RPMI8226 (cell line): ENCODE measurements at regions not wholly inside any gene's neighbourhood (a gene's known extent, or its start where the extent isn't known, plus 50 kb on each side); places are given as distances from the start of the nearest gene placed in this dataset.

Experiments used
- DNase-seq: peaks from one replicate; pipeline ENCODE4 v3.0.0-alpha.2; 2015

DNA sequence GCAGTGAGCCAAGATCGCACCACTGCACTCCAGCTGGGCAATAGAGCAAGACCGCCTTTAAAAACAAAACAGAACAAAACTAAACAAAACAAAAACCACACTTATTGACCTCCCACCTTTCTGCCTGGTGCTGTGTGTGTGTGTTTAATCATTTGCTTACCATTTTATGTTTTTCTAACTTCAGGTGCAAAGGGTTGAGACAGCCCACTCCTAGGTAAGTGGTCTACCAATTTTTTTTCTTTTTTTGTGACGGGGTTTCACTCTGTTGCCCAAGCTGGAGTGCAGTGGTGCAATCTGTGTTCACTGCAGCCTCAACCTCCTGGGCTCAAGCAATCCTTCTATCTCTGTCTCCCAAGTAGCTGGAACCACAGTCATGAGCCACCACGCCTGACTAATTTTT lies 65.8 kb downstream of the SALL1 start:
- no peak for DNase-seq

DNA sequence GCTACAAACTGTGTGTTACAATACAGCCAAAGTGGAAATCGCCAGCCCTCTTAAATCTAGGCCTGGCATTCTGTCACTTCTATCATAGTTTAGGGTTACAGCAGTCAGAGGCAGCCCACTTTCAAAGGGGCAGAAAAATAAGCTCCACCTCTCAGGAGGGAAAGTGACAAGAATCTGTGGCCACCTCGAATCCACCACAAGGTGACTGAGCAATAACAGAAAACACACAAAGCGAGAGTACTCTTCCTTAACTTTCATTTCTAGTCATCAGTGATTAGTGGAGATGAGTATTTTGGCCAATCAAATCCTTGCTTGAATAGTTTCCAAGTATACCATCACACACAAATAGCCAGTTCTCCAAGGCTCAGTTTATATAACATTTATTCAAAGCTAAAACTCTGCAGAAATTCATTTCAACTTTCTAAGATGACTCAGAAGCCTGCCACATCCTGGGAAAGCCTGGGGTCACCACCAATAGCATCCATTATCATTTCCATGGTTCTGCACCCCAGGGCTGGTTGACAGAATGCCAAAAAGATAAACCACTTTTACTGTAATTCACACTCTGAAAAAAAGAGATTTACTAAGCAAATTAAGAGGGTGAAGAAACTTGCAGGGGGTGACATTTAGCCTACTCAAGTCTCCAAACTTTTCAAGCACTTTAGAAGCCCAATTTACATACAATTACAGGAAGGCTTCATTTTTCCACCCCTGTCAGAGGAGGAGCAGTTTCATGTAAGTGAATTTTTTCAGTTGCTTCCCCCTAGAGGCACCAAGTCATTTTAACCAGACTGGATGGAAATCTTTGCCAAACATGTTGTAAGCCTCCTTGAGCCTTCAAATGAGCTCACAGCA lies 66.8 kb downstream of the SALL1 start:
- DNase-seq = no peak

DNA sequence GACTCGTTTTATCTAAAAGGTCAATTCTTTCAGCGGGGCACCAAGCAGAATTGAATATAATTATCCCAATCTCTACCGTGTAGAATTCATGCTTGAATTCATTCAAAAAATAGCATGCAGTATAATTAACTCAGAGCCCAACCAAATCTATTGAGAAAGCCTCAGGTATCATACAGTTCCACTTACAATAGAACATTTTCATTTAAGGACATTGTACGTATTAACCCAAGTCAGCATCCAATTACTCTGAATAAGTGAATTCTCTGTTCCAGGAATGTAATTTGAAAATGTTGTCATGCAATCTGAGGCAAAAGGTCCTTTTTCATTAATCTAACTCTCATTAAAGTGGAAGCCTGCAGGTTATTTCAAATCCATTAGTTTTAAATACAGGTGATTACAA lies 78.5 kb downstream of the SALL1 start:
- DNase-seq = no peak

DNA sequence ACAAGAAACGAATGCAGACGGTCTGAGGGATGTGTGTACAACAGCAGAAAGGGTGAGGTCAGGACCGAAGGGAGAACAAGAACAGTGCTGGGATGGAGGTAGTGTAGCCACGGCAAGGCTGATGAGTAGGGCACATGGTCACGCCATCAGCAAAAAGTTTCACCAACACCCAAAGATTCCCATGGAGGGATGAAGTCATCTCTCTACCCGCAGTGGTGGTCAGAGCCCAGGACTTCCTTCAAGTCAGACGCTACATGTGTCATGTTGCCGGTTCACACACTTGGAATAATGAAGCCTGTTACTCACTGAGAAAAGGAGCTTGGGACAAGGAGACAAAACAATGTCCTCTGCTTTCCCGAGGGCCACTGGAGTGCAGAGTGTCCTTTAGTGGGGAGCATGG lies 79.7 kb downstream of the SALL1 start:
- no peak for DNase-seq

DNA sequence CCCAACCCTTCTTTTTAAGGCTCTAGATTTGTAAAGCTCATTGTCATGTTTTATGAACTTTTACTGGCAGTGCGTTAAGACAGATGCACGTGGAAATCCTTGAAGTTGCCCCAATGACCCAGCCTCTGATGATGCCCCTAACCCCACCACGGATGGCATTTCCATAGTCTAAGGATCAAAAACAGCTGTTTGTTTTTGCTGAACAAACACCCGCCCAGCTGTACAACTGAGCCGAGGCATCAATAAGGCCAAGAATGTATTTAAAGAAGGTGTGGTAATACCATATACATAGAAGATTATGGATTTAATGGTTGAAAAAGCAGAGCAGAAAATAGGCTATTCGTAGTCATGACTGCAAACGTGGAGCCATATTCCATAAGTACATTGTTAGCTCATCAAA lies 83.7 kb downstream of the SALL1 start:
- no peak for DNase-seq

DNA sequence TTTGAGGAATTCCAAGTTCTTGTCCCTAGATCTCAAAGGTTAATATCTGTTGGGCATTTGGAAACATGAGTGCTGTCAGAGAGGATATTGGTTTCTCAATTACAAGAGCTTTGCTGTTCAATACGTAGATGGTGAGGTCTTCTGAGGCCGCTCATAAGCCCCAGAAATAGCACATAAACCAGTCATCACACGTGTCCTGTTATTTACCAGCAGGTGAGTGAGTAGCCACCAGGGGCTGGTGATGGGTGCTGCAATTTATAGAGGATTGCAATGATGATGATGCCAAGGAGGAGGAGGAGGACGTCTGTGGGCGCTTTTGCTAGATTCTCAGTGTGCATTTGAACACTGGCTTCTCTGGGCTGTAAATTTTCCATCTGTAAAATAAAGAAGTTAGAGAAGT lies 89.0 kb downstream of the SALL1 start:
- peak; percentile 23 for DNase-seq

DNA sequence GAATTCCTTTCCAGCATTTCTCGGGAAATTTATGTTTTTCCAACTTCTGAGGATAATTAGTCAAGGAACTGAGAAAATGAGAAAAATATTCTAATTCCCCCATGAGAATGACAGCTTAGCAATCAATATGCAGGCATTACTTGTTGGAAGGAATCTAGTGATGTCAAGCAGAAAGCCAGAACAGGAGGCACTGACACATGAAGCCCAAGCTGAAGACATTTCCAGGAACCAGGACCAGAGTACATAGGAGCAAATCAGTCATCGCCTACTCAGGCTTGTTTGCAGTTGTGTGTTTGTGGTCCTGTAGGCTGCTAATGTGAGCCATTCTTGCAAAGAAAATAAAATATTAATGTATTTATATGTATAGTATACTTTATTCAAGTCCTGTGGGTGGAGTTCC lies 89.7 kb downstream of the SALL1 start:
- no peak for DNase-seq

DNA sequence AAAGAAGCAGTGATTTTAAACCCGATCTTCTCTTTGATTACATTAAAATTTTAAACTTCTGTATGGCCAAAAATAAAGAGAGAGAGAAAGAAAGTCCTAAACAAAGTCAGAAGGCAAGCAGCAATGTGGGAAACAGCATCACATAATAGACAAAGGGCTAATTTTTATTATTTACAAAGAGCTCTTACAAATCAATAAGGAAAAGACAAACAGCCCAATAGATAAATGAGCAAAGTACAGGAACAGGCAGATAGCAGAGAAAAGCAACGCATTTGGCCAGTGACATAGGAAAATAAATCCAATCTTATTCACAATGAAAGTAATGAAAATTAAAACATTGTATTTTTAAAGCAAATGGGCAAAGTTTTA lies 93.1 kb downstream of the SALL1 start:
- no peak for DNase-seq

DNA sequence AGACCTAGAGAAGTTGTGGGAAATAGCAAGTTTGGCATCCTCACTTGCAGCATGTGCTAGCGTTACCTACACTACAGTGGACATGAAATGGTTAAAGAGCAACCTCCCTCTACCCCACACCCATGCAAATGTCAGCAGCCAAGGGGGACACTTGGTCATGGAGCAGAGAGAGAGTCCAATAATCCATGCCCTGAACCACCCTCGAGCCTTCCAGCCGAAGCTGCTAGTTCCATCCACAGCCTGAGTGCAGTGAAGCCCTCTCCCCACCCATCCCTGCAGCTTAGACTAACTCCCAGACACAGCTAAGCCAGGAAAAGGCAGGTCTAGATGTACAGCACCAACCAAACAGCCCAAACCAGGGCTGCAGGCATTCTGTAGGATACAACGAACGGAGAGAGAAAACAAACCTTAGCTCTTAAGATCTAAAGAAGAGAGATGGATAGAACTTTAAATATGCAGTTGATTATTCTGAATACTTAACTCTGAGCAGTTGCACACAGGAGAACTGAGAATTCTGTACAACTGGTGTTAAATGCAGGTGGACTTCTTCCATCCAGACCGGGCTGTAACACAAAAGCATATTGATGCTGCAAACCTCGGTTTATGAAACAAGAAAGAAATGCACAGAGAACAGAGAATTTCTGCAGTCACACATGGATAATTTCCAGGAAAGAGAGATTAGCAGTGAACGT lies 93.8 kb downstream of the SALL1 start:
- no peak for DNase-seq

DNA sequence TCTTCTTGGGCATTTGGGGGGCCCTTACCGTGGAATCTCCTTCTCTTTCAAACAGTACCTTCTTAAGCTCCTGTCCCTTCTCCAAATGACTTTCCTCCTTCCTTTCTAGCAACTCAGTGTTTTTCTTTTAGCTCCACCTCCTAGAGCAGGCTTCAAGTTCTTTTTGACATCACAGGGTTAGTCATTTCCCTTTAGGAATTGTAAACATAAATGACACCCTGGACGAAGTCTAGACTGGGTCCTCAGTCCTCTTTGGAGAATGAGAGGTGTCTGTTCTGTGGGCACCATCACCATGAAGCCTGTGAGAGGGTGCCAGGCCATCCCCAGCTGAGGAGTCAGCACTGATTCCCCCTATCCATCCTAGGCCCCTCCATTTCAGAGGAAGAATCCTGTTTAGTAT lies 94.7 kb downstream of the SALL1 start:
- DNase-seq = no peak

DNA sequence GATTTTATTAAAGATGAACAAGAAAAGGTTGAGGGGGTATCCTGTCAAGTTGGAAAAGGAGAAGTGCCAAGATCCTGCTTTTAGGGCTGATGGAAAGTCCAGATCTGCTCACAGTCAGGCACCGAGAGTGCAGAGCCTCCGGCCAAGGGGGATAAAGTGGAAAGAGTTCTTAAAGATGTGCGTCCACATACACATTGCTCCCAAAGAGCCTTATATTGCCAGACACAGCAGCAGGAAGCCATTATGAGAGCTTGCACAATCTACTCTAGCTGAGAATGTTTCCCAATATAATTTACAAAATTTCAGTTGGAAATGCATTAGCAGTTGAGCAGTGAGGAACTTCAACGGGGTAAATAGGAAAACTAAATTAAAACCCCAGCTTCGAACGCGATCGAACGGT lies 95.6 kb downstream of the SALL1 start:
- no peak for DNase-seq

DNA sequence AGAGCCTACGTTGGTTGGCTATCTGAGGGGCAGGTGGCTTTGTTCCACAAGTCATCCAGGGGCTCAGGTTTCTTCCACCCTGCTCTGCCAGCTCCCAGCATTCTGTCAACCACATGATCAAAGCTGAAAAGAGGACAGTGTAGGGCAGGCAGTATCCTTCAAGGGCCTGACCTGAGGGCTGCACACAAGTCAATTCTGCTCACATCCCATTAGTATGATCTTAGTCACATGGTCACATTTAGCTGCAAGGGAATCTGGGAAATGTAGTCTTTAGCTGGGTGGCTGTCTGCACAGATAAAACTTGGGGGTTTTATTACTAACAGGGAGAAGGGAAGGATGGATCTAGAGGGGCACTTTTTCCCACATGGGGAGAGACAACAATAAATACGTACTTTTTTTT lies 97.3 kb downstream of the SALL1 start:
- DNase-seq = no peak

DNA sequence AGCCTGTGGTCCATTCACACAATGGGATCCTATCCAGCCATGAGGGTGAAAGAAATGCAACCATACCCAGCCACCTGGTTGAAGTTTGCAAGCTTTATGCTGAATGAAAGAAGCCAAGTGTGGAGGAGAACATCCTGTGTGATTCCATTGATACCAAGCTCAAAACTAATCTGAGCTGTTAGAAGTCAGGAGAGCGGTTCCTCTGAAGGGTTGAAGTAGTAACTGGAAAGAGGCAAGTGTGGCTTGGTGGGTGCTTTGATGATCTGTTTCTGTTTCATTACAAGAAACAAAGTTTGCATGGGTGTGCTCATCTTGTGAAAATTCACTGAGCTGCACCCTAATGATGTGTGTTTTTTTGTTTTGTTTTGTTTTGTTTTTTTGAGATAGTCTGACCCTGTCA lies 99.4 kb downstream of the SALL1 start:
- DNase-seq = no peak

DNA sequence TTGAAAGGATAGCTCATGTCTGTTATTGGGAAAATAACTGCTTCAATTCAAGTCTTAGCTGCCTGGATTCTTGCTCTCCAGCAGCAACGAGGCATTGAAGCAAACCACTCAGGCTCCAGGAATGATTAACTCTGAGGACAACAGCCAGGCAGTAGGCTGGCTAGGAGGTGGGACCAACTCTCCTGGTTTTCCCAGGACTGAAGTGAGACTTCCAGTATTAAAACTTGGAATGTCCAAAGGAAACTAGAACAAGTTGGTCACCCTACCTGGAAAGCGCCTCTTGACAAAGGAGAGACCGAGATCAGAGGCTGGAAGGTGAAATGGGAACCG lies 100.7 kb downstream of the SALL1 start:
- no peak for DNase-seq

DNA sequence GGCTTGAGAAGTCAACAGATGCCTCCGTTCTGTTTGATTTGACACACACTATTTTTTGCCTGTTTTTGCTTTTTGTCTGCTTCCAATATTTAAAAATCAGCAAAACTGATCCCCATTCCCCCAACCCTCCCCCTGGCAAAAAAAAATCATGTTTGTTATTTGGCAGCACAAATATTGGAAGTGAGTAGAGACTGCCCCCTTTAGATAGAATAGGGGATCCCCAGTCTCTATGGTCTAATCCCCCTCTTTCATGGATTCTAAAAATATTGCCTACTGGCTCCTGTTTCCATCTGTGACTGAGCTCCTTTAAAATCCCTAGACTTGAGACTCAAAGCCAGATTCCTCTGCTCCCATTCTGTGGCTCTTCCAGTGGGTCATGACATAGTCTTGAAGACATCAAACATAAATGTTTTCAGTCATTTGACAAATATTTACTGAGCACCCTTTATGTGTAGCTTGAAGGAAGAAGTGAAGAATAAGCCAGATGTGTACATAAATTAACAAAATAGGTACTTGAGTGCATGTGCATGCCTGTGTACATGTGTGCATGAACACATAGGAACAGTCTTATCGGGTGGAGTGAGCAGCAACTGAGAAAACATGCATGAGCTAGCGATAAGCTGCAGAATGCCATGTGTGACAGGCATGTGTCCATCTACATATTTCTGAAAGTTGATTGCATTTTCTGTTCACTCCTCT lies 101.2 kb downstream of the SALL1 start:
- no peak for DNase-seq

DNA sequence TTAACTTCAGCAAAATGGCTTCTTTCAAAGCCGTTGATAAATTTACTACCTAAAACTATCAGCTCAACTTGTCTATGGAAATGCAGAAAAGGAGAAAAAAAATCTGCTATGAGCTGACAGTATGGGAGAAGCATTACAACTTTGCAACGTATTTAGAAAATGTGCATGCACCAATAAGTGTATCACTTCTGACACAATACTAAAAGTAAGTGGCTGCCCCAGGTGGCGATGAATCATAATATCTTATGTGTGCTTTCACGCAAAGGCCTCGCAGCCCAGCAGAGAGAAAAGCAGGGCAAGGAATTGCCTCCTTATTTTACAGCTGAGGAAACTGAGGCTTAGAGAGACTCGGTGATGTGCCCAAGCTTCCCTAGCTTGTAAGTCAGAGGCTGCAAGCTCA lies 101.8 kb downstream of the SALL1 start:
- no peak for DNase-seq

DNA sequence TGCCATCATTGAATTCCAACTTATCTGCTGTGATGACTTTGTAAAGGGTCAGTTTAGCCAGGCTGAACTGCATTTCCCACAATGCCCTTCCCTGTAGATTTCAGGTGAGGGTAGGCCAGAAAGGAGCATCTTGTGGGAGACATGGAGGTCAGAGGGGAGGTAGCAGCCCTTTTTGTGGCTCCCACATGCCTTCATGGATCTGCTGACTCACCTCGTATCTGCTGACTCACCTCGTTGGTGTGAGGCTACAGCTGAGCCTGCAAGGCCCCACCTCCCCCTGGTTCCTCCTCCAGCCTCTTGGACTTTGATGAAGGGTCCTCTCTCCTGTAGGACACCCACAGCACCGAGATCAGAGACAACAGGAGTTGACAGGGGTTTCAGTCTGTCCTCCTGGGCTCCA lies 102.5 kb downstream of the SALL1 start:
- DNase-seq = peak; percentile 42

DNA sequence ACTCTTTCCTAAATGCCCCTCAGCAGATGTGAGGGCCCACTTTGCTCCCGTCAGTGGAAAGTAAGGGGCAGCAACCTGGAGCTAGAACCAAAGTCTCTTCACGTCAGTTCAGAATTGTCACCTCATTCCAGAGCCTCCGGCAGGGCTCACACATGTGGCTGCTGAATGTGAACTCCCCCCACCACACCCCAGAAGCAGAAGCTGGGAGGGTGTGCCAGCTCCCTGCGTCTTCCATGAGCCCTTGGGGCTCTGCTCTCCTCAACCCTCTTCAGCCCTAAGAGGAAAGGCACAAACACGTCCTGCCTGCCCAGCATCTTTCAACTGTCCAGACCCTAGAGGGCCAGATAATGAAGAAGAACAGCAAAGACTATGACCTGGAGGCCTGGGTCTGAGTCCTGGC lies 105.3 kb downstream of the SALL1 start:
- DNase-seq = no peak

DNA sequence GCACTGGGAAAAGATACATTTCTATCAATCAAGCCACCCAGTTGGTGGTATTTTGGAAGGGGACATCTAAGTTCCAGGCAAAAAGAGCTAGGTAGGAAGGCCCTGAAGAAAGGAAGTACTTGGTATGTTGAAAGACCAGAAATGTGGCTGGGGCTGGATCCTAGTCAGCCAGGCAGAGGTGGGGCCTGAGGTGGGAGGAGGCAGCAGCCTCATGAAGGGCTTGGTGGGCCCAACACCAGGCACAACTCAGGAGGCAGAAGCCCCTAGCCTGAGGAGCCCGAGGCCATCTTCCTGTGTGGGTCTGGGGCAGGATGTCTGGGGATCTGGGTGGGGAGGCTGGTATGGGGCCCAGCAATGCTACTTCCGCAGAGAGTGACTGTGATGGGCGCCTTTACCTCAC lies 105.9 kb downstream of the SALL1 start:
- DNase-seq = no peak

DNA sequence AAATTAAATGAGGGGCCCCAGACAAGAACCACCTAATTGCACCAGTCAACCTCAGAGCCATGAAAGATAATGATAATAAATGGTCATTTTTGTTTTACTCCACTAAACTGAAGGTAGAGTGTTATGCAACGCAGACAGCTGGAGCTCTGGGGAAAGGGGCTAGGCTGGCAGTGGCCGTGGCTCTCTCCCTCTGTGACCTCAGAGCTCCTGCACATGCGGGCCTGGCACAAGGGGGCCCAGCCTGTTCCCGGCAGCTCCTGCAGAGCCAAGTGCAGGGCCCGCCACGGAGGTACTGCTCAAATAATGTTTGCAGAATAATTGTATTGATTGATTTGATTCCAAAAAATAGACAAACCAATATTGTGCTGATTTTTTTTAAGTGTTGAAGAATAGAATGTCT lies 109.5 kb downstream of the SALL1 start:
- DNase-seq = no peak

DNA sequence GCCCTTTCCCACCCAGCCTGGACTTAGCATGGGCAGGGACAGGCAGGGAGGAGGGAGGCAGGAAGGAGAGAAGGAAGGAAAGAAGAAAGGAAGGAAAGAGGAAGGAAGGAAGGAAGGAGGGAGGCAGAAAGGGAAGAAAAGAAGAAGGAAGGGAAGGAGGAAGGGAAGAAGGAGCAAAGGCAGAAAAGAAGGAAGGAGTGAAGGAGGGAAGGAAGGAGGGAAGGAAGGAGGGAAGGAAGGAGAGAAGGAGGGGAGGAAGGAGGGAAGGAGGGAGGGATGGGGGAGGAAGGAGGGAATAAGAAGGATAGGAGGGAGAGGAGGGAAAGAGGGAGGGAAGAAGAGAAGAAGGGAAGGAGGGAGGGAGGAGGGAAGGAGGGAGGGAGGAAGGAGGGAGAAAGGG lies 110.4 kb downstream of the SALL1 start:
- no peak for DNase-seq

DNA sequence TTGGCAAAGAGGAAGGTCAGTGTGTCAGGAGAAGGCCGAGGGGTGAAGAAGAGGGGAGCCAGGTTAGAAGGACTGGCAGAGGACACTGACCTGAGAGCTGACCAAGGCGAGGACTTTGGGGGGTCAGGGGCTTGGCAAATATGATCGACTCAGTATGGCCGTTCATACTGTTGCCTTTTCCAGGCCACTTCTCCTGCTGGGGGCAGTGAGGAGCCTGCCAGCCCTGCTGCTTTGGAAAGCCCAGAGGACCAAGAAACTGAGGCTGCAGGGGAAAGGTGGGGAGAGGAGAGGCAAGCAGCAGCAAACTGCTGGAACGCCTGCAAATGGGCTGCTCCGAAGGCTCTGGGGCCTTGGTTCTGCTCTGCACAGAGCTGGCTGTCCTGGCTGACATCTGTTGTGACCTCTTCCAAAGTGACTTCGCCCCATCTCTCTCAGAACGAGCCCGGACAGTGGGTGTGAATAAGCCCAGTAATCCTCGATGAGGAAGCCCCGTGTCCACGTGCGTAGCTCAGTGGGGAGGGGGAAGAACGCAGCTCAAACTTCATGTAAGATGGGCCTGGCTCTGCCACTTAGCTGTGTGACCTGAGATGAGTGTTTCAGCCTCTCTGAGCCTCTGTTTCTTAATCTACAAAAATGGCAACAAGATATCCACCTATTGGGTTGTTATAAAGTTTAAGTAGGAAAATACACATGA lies 111.3 kb downstream of the SALL1 start:
- no peak for DNase-seq

DNA sequence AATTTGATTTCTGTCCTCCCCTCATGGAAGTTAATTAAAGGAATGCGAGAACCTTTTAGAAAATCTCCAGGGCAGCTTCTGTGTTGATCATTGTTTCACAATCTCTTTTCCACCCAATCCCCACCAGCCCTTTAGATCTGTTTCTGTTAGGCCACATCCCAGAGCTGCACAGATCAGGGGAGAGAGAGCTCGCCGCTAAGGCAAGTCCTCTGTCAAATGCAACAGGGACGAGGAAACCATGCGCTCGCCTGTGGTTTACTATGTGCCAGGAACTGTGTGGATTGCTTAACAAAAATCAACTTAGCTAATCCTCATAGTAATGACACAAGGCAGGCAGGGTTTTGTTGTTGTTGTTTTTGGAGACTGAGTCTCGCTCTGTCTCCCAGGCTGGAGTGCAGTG lies 115.4 kb downstream of the SALL1 start:
- no peak for DNase-seq

DNA sequence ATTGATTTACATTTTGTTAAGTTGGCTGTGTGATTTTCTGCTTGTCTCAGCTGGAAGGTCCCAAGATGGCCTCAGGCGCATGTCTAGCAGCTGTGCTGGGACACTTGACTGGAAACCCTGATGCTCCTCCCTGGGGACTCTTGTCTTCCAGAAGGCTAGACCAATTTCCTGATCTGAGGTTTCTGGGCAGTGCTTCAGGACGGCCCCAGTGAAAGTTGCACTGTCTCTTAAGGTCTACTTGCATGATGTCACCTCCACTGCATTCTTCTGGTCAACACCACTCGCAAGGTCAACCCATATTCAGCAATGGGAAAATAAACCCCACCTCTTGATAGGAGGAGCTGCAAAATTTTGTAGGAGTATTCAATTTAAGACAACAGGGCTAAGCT lies 116.0 kb downstream of the SALL1 start:
- peak; percentile 22 for DNase-seq
